ENCODE measurements at regions not wholly inside any gene's neighbourhood (a gene's known extent, or its start where the extent isn't known, plus 50 kb on each side); places are given as distances from the start of the nearest gene placed in this dataset.

DNA sequence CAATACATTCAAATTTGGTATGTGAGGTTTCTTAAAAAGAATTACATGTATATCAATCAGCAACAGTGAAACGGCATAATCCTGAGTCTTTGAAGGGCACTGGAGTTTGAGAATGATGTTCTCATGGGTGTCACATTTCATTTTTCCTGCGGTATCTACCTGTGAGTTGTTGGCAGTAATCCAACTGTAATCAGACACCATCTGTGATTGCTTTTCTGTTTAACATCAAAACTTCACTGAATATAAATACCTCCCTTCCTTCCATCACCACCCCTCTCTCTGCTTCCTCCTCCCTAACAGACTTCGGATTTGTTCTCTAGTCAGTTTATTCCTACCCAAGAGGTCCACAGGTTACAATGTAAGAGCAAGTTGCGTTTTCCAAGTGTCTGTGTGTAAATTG lies 275.2 kb upstream of the PCSK5 start:
- no peak for DNase-seq (ENCODE audit: low spot score)

DNA sequence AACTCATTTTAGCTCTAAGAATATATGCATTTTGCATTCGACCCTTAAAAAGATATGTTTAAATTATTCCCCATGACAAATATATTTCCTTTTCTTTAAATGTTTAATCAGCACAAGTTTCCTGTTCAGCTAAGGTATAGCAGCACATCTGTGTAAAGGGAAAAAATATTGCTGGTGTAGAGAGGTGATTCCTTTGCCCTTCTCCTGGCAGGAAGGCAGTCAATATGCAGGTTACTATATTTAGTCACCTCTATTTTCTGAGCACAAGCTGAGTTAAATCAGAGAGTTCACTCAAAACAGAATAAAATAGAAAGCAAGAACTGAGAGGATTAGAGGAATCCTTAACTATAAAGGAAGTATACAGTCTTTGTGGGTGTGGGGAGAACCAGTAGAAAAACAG lies 274.4 kb upstream of the PCSK5 start:
- no peak for DNase-seq (ENCODE audit: low spot score)

DNA sequence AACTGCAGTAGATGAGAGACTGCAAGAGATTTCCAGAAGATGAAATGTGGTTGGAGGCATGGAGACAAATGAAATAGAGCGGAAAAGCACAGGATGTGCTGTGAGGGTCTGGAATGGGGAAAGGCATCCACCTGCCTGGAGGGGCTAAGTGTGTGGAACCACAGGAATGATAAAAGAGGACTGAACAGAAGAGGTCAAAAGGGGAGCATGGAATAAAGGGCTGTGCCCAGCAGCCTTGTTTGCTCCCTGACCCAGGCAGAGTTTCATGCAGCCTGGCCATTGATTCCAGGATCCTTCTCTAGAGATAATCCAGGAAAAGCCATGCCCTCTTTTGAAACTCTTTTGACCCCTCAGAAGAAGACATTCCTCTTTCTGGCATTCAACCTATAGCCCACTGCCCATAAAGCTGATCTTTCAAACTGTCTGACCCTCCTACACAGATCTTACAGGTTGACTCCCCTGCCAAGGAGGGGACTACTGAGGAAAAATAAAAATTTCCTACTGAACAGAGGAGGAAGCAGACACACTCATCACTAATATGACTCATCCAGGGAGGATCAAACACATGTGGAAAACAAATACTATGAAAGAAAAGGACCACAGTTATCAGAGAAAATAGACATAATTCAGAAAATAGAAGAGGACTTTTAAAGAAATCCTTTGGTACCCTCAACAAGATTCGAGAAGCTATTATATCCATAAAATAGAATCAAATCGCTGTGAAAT lies 273.5 kb upstream of the PCSK5 start:
- DNase-seq (ENCODE audit: low spot score) = no peak

DNA sequence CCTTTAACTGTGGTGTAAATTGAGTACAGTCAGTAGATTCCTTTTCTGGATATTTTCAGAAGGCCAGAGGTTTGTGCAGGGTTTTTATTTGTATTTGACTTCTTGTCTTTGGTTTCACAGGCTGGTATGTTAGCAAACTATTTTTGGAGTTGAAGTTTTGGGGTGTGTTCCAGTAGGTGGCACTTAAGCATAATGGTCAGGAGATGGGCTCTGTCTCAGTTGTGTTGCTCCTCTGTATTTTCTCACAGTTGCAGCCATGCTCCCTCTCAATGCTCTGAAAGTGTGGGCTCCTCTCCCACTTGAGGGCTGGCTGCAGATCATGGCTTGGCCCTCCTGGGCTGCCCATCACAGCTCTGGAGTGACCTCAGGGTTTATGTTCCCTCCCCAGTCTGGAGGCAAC lies 267.0 kb upstream of the PCSK5 start:
- no peak for DNase-seq (ENCODE audit: low spot score)

DNA sequence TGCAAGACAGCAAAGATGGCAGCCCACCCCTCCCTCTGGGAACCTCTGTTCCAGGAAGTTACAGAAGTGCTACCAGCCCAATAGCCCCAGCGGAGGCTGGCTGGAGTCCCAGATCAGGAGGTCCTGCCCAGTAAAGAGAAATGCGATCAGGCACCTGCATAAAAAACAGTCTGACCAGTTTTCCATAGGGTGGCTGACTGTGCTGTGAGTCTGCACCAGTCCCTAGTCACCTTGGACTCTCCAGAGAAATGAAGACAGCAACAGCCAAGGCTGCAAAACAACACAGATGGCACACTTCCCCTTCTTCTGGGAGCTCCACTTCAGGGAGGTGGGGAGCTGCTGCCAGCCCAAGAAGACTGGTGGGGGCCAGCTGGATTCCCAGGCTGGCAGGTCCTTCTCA lies 265.5 kb upstream of the PCSK5 start:
- DNase-seq (ENCODE audit: low spot score) = no peak

DNA sequence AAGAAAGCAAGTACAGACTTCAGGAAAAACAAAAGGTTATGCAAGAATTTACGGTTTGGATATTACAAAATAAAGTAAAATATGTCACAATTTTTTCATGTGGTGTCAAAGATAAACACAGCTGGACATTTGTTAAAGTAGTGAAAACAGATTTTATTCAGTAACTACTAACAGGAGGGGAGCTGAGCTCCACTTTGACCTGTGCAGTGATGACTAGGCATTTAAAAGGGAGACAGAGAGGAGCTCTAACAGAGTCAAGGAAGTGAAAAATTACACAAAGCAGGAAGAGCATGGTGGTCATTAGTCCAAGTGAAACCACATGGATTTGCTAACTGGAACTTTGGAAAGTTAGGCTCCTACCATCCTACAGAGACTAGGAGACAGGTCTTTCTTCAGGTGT lies 263.6 kb upstream of the PCSK5 start:
- no peak for DNase-seq (ENCODE audit: low spot score)

DNA sequence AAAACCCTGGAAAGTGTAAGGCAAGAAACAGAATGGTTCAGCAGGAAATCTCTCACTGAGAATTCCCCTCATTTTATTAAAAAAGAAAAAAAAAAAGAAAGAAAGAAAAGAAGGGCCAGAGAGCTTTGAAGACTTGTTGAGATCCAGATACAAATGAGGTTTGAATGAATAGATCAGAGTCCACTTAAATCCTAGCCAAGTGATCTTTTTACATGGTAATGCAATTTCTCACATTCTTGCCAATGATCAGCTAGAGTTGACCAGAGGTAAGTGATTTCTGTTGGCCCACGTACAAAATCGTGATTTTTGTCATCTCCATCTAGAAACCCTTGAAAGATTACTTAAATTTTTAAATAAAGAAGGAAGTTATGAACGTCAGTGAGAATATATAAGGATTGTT lies 261.5 kb upstream of the PCSK5 start:
- DNase-seq (ENCODE audit: low spot score) = no peak

DNA sequence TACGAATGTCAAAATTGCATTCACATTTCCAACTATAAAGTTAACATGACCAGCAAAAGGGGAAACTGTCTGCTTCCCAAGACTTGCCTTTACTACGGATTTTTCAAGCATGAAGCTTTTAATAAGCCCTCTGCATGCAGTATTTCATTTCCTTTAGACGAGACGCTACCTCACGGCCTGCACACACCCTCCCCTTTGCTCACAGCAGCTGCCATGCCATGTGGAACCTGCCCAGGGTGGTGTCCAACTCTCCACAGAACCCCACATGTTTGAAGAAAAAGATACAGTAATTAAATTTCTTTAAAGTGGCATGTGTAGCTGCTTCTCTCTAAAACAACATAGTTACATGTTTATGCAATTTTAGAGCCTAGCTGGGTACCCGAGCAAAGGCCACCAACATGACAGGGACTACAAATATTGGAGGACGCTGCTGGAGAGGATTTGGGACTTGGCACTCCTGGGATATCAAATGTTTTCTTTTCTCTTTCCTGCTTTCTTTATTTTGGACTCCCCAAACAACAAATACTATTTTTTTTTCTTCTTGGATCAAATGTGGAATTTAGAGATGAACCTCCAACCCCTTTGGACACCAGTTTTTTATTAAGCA lies 256.9 kb upstream of the PCSK5 start:
- no peak for DNase-seq (ENCODE audit: low spot score)

DNA sequence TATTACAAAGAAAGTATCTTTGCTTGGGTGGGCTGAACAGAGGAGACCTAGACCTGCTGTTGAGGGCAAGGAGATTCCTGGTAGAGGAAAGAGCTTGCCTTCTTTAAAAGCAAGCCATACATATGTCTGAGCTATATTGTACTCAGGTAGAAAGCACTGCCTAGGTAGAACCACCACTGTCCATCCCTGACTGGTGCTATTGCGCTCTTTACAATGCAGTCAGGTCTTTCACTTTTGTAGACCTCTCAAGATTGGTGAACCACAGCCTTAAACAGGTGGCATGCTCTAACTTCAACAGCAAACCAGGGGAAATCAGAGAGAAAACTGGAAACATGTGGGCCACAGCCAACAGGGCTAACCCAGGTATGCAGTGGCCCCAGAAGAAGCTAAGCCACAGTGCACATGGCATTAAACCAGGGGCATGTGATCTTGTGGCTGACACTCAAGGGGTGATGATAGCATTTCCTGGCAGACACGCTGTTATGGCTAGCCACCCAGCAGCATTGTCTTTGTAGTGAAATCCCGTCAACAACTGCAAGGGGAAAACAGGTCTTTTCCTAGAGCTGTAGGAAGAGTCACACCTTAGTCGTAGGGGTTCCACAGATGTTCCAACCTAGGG lies 253.9 kb upstream of the PCSK5 start:
- no peak for DNase-seq (ENCODE audit: low spot score)

DNA sequence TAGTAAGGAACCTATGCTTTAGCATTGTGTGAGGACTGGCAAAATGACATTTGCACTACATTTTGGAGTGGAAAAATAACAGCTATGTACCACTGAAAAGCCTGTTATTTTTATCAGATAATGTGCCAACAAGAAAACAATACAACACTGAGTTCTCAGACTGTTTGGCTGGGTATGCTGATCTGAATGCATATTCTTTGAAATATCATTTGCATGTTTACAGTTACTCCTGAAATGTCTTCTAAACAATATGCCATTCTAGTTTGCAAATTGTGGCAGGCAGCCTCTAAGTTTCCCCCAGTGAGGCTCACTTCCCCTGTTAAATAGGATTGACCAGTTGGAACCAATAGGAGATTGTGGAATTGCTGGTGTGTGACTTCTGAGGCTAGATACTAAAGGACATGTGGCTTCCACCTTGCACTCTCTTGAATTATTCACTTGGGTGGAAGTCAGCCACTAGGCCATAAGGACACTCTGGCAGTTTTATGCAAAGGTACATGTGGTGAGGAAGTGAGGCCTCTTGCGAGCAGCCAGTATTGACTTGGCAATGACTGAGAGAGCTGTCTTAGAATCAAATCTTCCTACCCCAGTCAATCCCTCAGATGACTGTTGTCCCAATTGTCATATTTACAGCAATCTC lies 250.4 kb upstream of the PCSK5 start:
- DNase-seq (ENCODE audit: low spot score) = no peak

DNA sequence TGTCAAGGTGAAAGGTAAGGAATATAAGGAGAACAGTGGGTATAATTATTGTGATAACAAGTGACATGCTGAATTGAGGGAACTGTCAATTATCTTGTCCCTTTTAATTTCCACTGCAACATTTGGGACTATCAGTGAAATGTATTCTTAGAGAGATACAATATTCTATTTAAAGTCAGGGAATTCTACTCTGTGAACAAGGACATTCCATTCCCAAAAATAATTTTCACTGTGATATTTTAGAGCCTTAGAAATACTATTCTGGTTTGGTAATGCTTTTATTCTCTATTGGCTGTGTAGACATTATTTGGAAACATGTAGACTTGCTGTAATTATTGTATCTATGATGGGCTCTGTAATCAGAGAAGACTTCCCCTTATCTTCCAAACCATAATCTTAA lies 248.0 kb upstream of the PCSK5 start:
- DNase-seq (ENCODE audit: low spot score) = no peak

DNA sequence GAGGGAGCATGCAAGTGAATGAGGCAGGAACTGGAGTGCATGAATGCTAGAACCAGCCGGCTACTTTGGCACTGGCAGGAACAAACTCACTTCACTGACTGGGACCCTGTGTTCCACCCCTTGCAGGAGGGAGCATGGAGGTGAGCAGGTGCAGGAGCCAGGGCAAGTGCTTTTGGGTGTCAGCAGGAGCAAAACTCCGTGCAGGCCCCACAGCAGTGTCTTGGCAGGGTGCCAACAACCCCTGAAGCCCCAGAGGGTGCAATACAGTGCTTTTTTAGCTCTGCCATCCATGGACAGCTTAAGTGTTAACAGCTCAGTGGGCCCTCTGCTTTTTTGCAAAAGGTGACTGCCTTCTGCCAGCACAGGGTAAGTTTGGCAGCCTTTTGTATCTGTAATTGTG lies 245.8 kb upstream of the PCSK5 start:
- DNase-seq (ENCODE audit: low spot score) = no peak

DNA sequence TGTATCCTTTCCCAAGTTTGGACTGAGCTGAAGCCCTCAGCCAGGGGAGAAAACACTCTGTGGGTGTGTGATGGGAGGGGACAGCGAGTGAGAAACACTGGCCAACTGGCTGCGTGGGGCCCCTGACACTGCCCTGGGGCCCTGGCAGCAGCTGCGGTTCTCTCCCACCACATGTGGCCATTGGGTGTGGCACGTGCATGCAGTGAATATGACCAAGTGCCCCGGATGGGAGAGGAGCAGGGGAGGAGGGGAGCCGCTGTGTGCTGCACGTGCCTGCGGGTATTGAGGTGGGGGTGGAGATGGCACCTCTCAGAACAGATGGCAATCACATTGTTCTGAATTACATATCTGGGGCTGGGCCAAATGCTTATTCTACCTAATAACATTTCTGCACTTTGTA lies 242.4 kb upstream of the PCSK5 start:
- no peak for DNase-seq (ENCODE audit: low spot score)

DNA sequence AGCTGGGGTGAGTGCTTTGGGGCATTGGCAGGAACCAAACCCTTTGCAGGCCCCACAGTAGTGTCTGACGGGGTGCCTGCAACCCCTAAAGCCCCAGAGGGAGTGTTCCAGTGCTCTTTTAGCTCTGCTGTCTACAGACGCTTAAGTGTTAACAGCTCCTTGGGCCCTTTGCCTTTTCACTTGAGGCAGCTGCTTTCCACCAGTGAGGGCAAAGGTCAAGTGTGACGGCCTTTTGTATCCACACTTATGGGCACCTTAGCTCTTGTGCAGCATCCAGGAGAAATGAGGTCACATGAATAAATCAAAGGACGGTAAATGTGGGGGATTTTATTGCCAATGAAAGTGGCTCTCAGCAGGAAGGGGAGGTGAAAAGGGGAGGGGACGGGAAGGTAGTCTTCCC lies 241.4 kb upstream of the PCSK5 start:
- DNase-seq (ENCODE audit: low spot score) = no peak

DNA sequence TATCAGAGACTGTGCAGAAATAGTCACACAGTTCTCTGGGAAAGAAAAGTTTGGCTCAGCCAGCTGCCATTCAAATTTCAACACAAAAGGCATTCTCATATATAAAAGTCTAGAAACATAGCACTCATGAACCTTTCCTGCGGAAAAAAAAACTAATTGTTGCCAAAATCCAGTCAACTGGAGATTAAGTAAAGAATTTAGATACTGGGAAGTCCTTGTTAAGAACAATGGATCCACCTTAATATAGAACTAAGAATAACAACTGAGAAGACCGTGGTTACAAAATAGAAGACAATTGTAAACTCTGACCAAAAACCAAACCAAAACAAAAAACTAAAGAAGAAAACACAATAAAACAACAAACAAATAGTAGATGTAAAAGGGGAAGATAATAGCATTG lies 238.8 kb upstream of the PCSK5 start:
- DNase-seq (ENCODE audit: low spot score) = no peak

DNA sequence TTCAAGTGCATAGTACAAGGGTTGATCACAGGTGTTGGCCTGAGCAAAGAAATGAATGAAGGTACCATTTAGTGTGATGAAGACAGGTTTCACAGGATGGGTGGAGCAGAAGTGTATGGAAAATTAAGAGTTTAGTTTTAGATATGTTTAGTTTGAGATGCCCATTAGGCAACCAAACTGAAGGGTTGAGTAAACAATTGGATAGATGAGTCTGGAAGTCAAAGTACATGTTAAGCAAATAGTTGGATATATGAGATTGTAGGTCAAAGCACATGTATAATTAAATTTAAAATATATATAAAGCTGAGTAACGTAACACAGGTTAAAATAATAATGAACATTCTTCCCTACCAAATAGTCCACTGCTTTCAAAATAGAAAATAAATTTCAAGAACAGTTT lies 237.1 kb upstream of the PCSK5 start:
- DNase-seq (ENCODE audit: low spot score) = no peak

DNA sequence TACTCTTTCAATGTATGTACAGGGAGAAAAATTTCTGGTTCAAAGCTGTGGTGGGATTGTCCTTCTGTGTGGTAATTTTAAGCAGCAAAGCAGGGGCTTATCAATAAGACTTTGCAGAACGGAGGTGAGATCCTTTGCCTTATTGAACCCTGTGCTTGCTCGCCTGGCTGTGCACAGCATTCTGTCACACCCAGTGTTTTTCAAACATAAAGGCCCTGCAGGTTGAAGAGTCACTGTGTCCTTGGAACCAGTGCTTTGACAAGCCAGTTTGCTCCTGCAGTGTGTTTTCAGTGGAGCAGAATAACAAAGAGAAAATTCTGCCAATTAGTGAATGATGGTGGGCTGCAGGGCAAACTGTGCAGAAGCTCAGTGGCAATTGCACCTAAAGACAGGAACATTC lies 236.7 kb upstream of the PCSK5 start:
- DNase-seq (ENCODE audit: low spot score) = no peak

DNA sequence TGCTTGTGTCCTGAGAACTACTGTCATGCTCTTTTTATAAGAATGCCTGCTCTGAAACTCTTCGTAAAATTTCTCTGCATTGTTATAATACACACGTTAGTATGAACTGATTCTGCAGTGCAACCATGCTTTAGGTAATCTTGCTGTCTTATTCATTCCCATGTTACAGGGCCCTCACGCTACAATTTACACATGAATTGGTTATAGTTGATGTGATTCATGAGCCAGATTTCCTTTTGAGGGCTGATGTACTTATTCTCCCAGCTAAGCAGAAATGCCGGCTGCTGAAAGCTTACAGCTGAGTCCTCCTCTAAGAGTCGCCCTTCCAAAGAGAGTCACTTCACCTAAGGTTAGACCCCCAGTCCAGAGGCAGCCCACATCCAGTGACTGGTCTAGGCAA lies 233.5 kb upstream of the PCSK5 start:
- no peak for DNase-seq (ENCODE audit: low spot score)

DNA sequence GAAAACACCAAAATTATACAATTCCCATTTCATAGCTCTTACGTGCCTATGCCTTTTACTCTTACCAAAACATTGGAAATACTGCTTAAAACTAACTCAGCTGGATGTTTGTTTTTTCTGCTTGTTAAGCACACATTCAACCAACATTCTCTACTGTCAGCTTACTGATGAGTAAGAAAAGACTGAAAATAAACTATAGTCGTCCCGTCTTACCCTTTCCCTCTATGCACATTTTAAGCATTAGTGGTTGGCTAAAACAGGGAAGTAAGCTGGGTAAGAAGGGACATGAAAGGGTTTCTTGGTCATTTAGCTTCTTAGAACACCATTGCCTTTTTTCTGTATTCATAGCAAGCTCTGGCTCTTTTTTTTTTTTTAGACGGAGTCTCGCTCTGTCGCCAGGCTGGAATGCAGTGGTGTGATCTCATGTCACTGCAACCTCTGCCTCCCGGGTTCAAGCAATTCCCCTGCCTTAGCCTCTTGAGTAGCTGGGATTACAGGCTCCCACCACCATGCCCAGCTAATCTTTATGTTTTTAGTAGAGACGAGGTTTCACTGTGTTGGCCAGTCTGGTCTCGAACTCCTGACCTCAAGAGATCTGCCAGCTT lies 232.1 kb upstream of the PCSK5 start:
- no peak for DNase-seq (ENCODE audit: low spot score)

DNA sequence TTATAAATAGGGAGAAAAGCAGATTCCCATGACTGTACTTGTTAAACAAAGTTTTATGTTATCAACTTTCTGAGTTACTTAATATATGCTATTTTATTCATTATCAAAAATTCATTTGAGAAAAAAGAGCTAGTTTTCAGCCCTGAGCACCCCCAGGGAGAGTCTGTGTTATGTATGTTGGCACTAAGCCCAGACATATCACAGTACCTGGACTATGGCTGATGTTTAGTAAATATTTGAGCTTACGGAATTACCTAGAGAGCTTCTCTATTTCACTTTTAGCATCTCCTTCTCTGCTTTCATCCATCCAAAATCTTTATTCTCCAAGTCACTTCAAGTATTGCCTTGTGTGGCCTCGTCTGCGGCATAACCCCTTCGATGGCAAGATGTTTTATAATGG lies 225.9 kb upstream of the PCSK5 start:
- DNase-seq (ENCODE audit: low spot score) = no peak

DNA sequence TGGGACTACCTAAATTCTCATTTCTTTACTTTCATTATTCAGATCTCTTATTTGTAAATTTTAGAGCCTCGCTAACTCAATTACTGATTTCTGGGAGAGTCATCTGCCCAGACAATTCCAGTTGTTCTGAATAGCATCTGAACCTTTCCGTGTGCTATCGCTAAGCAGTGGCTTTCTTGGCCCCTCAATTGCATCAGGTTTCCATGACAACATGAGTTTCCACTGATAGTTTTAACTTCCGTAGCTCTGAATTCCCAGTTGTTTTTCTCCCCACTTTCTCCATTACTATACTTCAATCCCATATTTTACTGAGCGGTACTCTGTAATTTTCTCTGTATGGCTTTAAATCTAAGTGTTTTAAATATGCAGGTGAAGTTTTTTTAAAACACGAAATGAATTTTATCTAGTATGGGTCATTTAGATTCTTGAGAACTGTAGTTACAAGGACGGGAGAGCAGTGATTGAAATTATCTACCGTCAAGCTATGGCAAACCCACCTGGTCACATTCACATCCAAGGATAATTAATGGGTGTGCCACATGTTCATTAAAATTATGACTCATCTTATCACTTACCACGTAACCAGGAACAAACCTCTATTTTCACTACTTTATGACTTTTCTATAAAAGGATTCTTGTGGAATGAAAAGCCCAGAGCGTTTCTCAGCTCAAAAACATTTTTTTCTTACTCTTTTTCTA lies 223.5 kb upstream of the PCSK5 start:
- no peak for DNase-seq (ENCODE audit: low spot score)

DNA sequence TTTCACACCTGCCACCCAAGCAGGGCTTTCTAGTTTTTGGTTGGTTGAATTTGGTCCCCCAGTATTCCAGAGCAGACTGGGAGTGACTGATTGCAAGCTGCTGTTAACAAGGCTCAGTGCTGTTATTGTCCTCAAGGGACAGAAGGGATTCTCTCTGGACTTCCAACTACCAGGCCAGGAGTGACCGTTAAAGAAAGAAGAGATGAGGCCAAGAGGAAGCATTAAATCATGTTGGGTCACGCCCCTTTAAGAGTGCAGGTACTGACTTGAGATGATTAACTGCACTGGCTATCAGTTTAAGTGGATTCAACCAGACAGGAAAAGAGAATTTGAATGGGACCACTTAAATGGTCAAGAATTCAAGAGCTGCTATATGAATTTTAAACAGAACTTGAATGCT lies 220.8 kb upstream of the PCSK5 start:
- DNase-seq (ENCODE audit: low spot score) = no peak
